GM12878 (cell line): ENCODE measurements at regions not wholly inside any gene's neighbourhood (a gene's known extent, or its start where the extent isn't known, plus 50 kb on each side); places are given as distances from the start of the nearest gene placed in this dataset.

ENCODE experiments used
- ATAC-seq: fragments of 200-7000 bp; cut with Tn5 transposase; 3 replicates; pipeline ENCODE4 v1.9.1; 2020; ENCODE audit warnings: mild to moderate bottlenecking, moderate library complexity
- BruUV-seq: library from RNA; stranded (reverse); fragments of 400-500 nt; replicated peaks from 2 replicates; lab custom pipeline; 2021; lab: Mats Ljungman, UMichigan
- CTCF ChIA-PET: fragments of 300-600 bp; sonication (Branson Sonifier 250); formaldehyde crosslinking; extraction: SDS; loops from one replicate; lab custom pipeline; 2021; ENCODE audit warnings: inconsistent platforms; lab: Yijun Ruan, JAX
- POLR2A ChIA-PET: fragments of 350-600 bp; formaldehyde crosslinking; extraction: SDS; loops from one replicate; lab custom pipeline; 2021; ENCODE audit warnings: inconsistent platforms; lab: Charles Lee
- RAD21 ChIA-PET: fragments of 300-600 bp; sonication (Branson Sonifier 250); formaldehyde crosslinking; loops from one replicate; lab custom pipeline; 2023; ENCODE audit warnings: antibody characterized with exemption; ENCODE audit not compliant: unreplicated experiment; lab: Charles Lee
- SMC1A ChIA-PET: fragments of 300-600 bp; sonication (Branson Sonifier 250); formaldehyde crosslinking; loops from one replicate; lab custom pipeline; 2023; ENCODE audit not compliant: unreplicated experiment, uncharacterized antibody; lab: Charles Lee
- DNase-seq: peaks from one replicate; pipeline ENCODE4 v3.0.0-alpha.2; 2011; ENCODE audit warnings: low read depth, low spot score
- FAIRE-seq: peaks from 3 replicates; lab custom pipeline; 2011; peaks lifted over from hg19 to GRCh38; lab: Jason Lieb, UNC
- H2AFZ ChIP-seq: 2 replicates; pipeline ENCODE4 v1.6.0; 2011; ENCODE audit warnings: low read depth, low read length, control low read depth; ENCODE audit not compliant: control insufficient read depth
- H3K27ac ChIP-seq: 2 replicates; pipeline ENCODE4 v1.5.1; 2011; ENCODE audit warnings: control low read depth; ENCODE audit not compliant: control insufficient read depth, insufficient read depth
- H3K27me3 ChIP-seq, 2 experiments: replicated peaks in 1 of 2; 2 replicates each; pipeline versions ENCODE4 v1.6.0 to v1.6.1; 2011; ENCODE audit warnings: low read length in 1 of 2; ENCODE audit not compliant: control insufficient read depth in 2 of 2, insufficient read depth in 2 of 2
- H3K36me3 ChIP-seq, 2 experiments: 2 replicates each; pipeline ENCODE4 v1.5.1; 2011; ENCODE audit warnings: low read length in 1 of 2; ENCODE audit not compliant: control insufficient read depth in 2 of 2, insufficient read depth in 2 of 2
- H3K4me1 ChIP-seq: 2 replicates; pipeline ENCODE4 v1.6.1; 2011; ENCODE audit warnings: mild to moderate bottlenecking, low read length, moderate library complexity, mixed read lengths; ENCODE audit not compliant: control insufficient read depth, insufficient read depth
- H3K4me2 ChIP-seq: 2 replicates; pipeline ENCODE4 v1.6.0; 2011; ENCODE audit warnings: control low read depth; ENCODE audit not compliant: control insufficient read depth, insufficient read depth
- H3K4me3 ChIP-seq: fragments of 200-600 bp; sonication (generic); 2 replicates; pipeline ENCODE4 v1.5.1; 2016
- H3K79me2 ChIP-seq: 2 replicates; pipeline ENCODE4 v1.6.0; 2011; ENCODE audit warnings: low read length; ENCODE audit not compliant: control insufficient read depth, insufficient read depth
- H3K9ac ChIP-seq: 2 replicates; pipeline ENCODE4 v1.8.0; 2011; ENCODE audit warnings: low read length, control low read depth, mixed read lengths; ENCODE audit not compliant: control insufficient read depth, insufficient read depth
- H3K9me3 ChIP-seq: replicated peaks from 3 replicates; pipeline ENCODE4 v1.5.1; 2011; ENCODE audit warnings: mild to moderate bottlenecking, low read length; ENCODE audit not compliant: control insufficient read depth, insufficient read depth
- H4K20me1 ChIP-seq: 2 replicates; pipeline ENCODE4 v1.6.0; 2011; ENCODE audit not compliant: control insufficient read depth, insufficient read depth
- BCLAF1 ChIP-seq: fragments of 450-650 bp; IDR thresholded peaks from 2 replicates; pipeline ENCODE4 v1.6.1; 2017; ENCODE audit warnings: antibody characterized with exemption, mild to moderate bottlenecking, moderate library complexity
- CBFB ChIP-seq: IDR thresholded peaks from 2 replicates; pipeline ENCODE4 v1.6.1; 2016; ENCODE audit warnings: antibody characterized with exemption, low read depth
- KLF5 ChIP-seq: fragments of 450-650 bp; IDR thresholded peaks from 2 replicates; pipeline ENCODE4 v1.6.1; 2014; ENCODE audit warnings: mild to moderate bottlenecking; ENCODE audit not compliant: partially characterized antibody
- NFIC ChIP-seq: IDR thresholded peaks from 2 replicates; pipeline ENCODE4 v1.6.1; 2012; ENCODE audit warnings: low read depth, mild to moderate bottlenecking, inconsistent platforms, low read length, moderate library complexity
- PAX5 ChIP-seq: IDR thresholded peaks from 2 replicates; pipeline ENCODE4 v1.6.1; 2011; ENCODE audit warnings: low read depth, low read length, borderline replicate concordance
- SIN3A ChIP-seq: IDR thresholded peaks from 2 replicates; pipeline ENCODE4 v1.6.1; 2012; ENCODE audit warnings: low read depth, low read length, improper control_type of control experiment
- SMAD1 ChIP-seq: fragments of 450-650 bp; IDR thresholded peaks from 2 replicates; pipeline ENCODE4 v1.6.1; 2018; ENCODE audit warnings: mild to moderate bottlenecking, low read depth; ENCODE audit not compliant: partially characterized antibody
- SUZ12 ChIP-seq: fragments of 200-600 bp; sonication (generic); IDR thresholded peaks from one replicate; pipeline ENCODE4 v1.6.1; 2018; ENCODE audit warnings: antibody characterized with exemption, mild to moderate bottlenecking; ENCODE audit not compliant: unreplicated experiment
- ZBED1 ChIP-seq: IDR thresholded peaks from 2 replicates; pipeline ENCODE4 v1.6.1; 2016; ENCODE audit warnings: borderline replicate concordance
- ZNF217 ChIP-seq: fragments of 450-650 bp; IDR thresholded peaks from 2 replicates; pipeline ENCODE4 v1.6.1; 2017; ENCODE audit warnings: antibody characterized with exemption, mild to moderate bottlenecking
- ZNF24 ChIP-seq: fragments of 450-650 bp; IDR thresholded peaks from 2 replicates; pipeline ENCODE4 v1.6.1; 2017; ENCODE audit warnings: antibody characterized with exemption, mild to moderate bottlenecking
- in situ Hi-C: fragments of 300-500 bp; cut with MboI; formaldehyde crosslinking; loops from 9 replicates; pipeline ENCODE4 v1.14.3; 2018; ENCODE audit warnings: mixed read lengths
- intact Hi-C: fragments of 100-400 bp; cut with micrococcal nuclease; formaldehyde crosslinking; loops from one replicate; pipeline ENCODE4 v1.14.2; 2022; ENCODE audit not compliant: unreplicated experiment

- Histone ChIP-seq H3K36me3 (no peaks in the 10 kb centered on the region), H3K4me2 (no peak overlapping the region), H3K27ac (no peak overlapping the region), H3K9me3 (no peaks in the 10 kb centered on the region; the same call in 2 of the 3 replicates), H3K9ac (no peak overlapping the region), H3K27me3 (no peaks in the 10 kb centered on the region), H3K79me2 (no peaks in the 10 kb centered on the region), H2AFZ (no peak overlapping the region), H3K4me3 (no peak overlapping the region), H3K4me1 (no peaks in the 10 kb centered on the region; the same call in 1 of the 2 replicates), H4K20me1 (no peaks in the 10 kb centered on the region)
- POLR2A ChIA-PET: no interaction called here
- TF ChIP-seq KLF5: no peak
- TF ChIP-seq ZBED1: no peak
- no peak for TF ChIP-seq SIN3A
- no peak for TF ChIP-seq SUZ12
- no peak for TF ChIP-seq ZNF217
- no peak for TF ChIP-seq NFIC
- TF ChIP-seq PAX5: no peak
- no peak for TF ChIP-seq ZNF24
- no peak for TF ChIP-seq CBFB
- TF ChIP-seq SMAD1: no peak
- TF ChIP-seq BCLAF1: no peak
- RAD21 ChIA-PET: no interaction called here
- no peak for FAIRE-seq
- CTCF ChIA-PET: no interaction called here
- BruUV-seq: no TSS peak
- SMC1A ChIA-PET: no interaction called here
- no peak for ATAC-seq
- intact Hi-C loops: no loop called here
- in situ Hi-C loops: no loop called here
- no peak for DNase-seq
Measured at GRCh38 chr4:10787365-10787764, 102.8 kb upstream of the CLNK start.
